Gastroesophageal sphincter (tissue), 4 donors: ENCODE measurements at regions not wholly inside any gene's neighbourhood (a gene's known extent, or its start where the extent isn't known, plus 50 kb on each side); places are given as distances from the start of the nearest gene placed in this dataset.

Experiments
- ATAC-seq: fragments of 150-250 bp; one replicate; pipeline ENCODE4 v1.9.1; 2016; ENCODE audit warnings: mild to moderate bottlenecking, moderate library complexity
- H3K27ac ChIP-seq, 4 donors: fragments of 200-600 bp; sonication (generic) in 3 of 4; 1 replicate in 3 of 4; 2 replicates in 1 of 4; pipeline ENCODE4 v1.5.1; 2016 to 2019
- H3K27me3 ChIP-seq: fragments of 200-600 bp; sonication (generic); one replicate; pipeline ENCODE4 v1.5.1; 2019
- H3K36me3 ChIP-seq, 2 donors: fragments of 200-600 bp; sonication (generic); one replicate each; pipeline ENCODE4 v1.5.1; 2019; ENCODE audit warnings: control low read depth in 1 of 2
- H3K4me1 ChIP-seq, 3 donors: fragments of 200-600 bp; sonication (generic); 1 replicate in 2 of 3; 2 replicates in 1 of 3; pipeline ENCODE4 v1.5.1; 2016 to 2019; ENCODE audit warnings: control low read depth in 2 of 3
- H3K4me3 ChIP-seq, 2 donors: fragments of 200-600 bp; sonication (generic); one replicate each; pipeline ENCODE4 v1.5.1; 2019; ENCODE audit warnings: mild to moderate bottlenecking in 1 of 2, moderate library complexity in 1 of 2
- H3K9me3 ChIP-seq, 3 donors: fragments of 200-600 bp; sonication (generic); one replicate each; pipeline ENCODE4 v1.5.1; 2017 to 2019; ENCODE audit warnings: control low read depth in 2 of 3
- EP300 ChIP-seq: sonication (generic); formaldehyde crosslinking; IDR thresholded peaks from one replicate; pipeline ENCODE4 v1.6.1; 2017; ENCODE audit warnings: antibody characterized with exemption, mild to moderate bottlenecking
- POLR2A ChIP-seq, 2 donors: fragments of 450-650 bp; IDR thresholded peaks; one replicate each; pipeline ENCODE4 v1.6.1; 2017; ENCODE audit warnings: antibody characterized with exemption in 2 of 2, mild to moderate bottlenecking in 2 of 2, moderate library complexity in 1 of 2
- POLR2AphosphoS5 ChIP-seq: sonication (generic); formaldehyde crosslinking; IDR thresholded peaks from one replicate; pipeline ENCODE4 v1.6.1; 2017; ENCODE audit warnings: antibody characterized with exemption
- WGBS, 2 donors: methylation state at CpG; one replicate each; pipeline ENCODE4 v1.1.5; 2018; ENCODE audit warnings: low coverage in 1 of 2; 5-methylcytosine and 5-hydroxymethylcytosine counted together
- TF ChIP-seq, protein P1 (sequence below), 4 experiments: fragments of 200-600 bp in 2 of 4; fragments of 450-650 bp in 2 of 4; sonication (generic) in 1 of 4; IDR thresholded peaks; one replicate each; pipeline ENCODE4 v1.5.1; 2017 to 2019; ENCODE audit warnings: antibody characterized with exemption in 4 of 4, mild to moderate bottlenecking in 2 of 4, moderate library complexity in 2 of 4

DNA sequence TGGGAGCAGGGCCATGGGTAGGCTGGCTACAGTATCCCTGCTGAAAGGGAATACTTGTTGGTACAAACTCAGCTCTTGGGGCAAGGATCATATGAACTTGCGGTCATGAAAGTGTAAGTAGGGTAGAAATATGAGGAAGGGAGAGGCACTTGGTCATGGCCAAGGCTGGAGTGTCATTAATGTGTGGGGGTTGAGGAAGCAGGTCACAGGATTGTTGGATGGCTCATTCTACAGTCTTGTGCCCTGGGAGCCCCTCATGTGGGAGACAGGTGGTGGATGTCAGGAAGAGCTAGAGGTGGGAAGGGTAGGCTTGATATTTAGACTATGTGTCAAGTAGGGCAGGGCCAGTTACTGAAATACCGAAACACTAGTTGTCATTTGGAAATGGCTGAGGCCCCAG is 95.5 kb downstream of the RRM1 start:
- H3K4me1 ChIP-seq = peaks cover 0 to 42% (median 0%) of the 10 kb centered on the region in 3 donors
- ATAC-seq = no peak
- WGBS, 2 donors = 50 to 100% methylated on average over 1 to 2 of the region's 2 CpGs
- peak overlapping the region in 1 of 4 donors; percentile 55 for H3K27ac ChIP-seq
- H3K36me3 ChIP-seq = no peaks in the 10 kb centered on the region
- no peak for TF ChIP-seq POLR2AphosphoS5
- TF ChIP-seq, protein P1, sequence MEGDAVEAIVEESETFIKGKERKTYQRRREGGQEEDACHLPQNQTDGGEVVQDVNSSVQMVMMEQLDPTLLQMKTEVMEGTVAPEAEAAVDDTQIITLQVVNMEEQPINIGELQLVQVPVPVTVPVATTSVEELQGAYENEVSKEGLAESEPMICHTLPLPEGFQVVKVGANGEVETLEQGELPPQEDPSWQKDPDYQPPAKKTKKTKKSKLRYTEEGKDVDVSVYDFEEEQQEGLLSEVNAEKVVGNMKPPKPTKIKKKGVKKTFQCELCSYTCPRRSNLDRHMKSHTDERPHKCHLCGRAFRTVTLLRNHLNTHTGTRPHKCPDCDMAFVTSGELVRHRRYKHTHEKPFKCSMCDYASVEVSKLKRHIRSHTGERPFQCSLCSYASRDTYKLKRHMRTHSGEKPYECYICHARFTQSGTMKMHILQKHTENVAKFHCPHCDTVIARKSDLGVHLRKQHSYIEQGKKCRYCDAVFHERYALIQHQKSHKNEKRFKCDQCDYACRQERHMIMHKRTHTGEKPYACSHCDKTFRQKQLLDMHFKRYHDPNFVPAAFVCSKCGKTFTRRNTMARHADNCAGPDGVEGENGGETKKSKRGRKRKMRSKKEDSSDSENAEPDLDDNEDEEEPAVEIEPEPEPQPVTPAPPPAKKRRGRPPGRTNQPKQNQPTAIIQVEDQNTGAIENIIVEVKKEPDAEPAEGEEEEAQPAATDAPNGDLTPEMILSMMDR (IDR thresholded peaks at IDR 0.05) = no peak
- TF ChIP-seq EP300 = no peak
- no peak for TF ChIP-seq POLR2A (IDR thresholded peaks at IDR 0.05)
- H3K27me3 ChIP-seq = no peaks in the 10 kb centered on the region
- no peaks in the 10 kb centered on the region for H3K9me3 ChIP-seq
- no peak overlapping the region for H3K4me3 ChIP-seq
